Activated naive CD4-positive, alpha-beta T cell treated with anti-CD3 and anti-CD28 coated beads for 36 hours (primary cell): ENCODE measurements at regions not wholly inside any gene's neighbourhood (a gene's known extent, or its start where the extent isn't known, plus 50 kb on each side); places are given as distances from the start of the nearest gene placed in this dataset.

Source experiments
- CTCF ChIA-PET: fragments of 350-600 bp; sonication (Branson Sonifier 250); formaldehyde crosslinking; loops from one replicate; lab custom pipeline; 2021; ENCODE audit warnings: antibody characterized with exemption; lab: Charles Lee
- DNase-seq: peaks from one replicate; pipeline ENCODE4 v3.0.0-alpha.2; 2020
- H3K27ac Mint-ChIP-seq: one replicate; pipeline ENCODE4 v1.8.0; 2021; ENCODE audit warnings: mild to moderate bottlenecking, mixed read lengths
- H3K27me3 Mint-ChIP-seq: one replicate; pipeline ENCODE4 v1.8.0; 2021; ENCODE audit warnings: low read depth, mixed read lengths
- H3K36me3 Mint-ChIP-seq: one replicate; pipeline ENCODE4 v1.8.0; 2021; ENCODE audit warnings: low read depth, mixed read lengths
- H3K4me1 Mint-ChIP-seq: one replicate; pipeline ENCODE4 v1.8.0; 2021; ENCODE audit warnings: low read depth, mixed read lengths
- H3K4me3 Mint-ChIP-seq: one replicate; pipeline ENCODE4 v1.8.0; 2021; ENCODE audit warnings: mild to moderate bottlenecking, moderate library complexity, mixed read lengths
- H3K9me3 Mint-ChIP-seq: one replicate; pipeline ENCODE4 v1.8.0; 2021; ENCODE audit warnings: mixed read lengths
- intact Hi-C: fragments of 100-400 bp; cut with micrococcal nuclease; formaldehyde crosslinking; loops from one replicate; pipeline ENCODE4 v1.15.1; 2023

GRCh38 chr1:189351960-189352359 lies 1125.7 kb downstream of the BRINP3 start:
- peaks cover 1% of the 10 kb centered on the region for H3K9me3 Mint-ChIP-seq
- no peak overlapping the region for H3K4me3 Mint-ChIP-seq
- CTCF ChIA-PET = no interaction called here
- H3K27me3 Mint-ChIP-seq = no peaks in the 10 kb centered on the region
- H3K36me3 Mint-ChIP-seq = no peaks in the 10 kb centered on the region
- intact Hi-C loops = no loop called here
- DNase-seq = no peak
- no peak overlapping the region for H3K27ac Mint-ChIP-seq
- no peaks in the 10 kb centered on the region for H3K4me1 Mint-ChIP-seq

- H3K4me3 Mint-ChIP-seq = no peak overlapping the region
- H3K36me3 Mint-ChIP-seq = no peaks in the 10 kb centered on the region
- no peak overlapping the region for H3K27ac Mint-ChIP-seq
- H3K4me1 Mint-ChIP-seq = no peaks in the 10 kb centered on the region
- CTCF ChIA-PET = interaction anchor here (0.6 kb wide), 1 partner anchor 11 kb away, joined by 4 read pairs; no protein-coding TSS in a partner anchor
- intact Hi-C loops = no loop called here
- H3K9me3 Mint-ChIP-seq = peaks cover 1% of the 10 kb centered on the region
- H3K27me3 Mint-ChIP-seq = no peaks in the 10 kb centered on the region
- DNase-seq = no peak
Measured at GRCh38 chr1:189356206-189356605, 1121.5 kb downstream of the BRINP3 start.

- H3K27ac Mint-ChIP-seq = no peak overlapping the region
- H3K4me3 Mint-ChIP-seq = no peak overlapping the region
- no peaks in the 10 kb centered on the region for H3K4me1 Mint-ChIP-seq
- intact Hi-C loops = no loop called here
- H3K36me3 Mint-ChIP-seq = no peaks in the 10 kb centered on the region
- CTCF ChIA-PET = no interaction called here
- H3K9me3 Mint-ChIP-seq = peaks cover 1% of the 10 kb centered on the region
- no peak for DNase-seq
- no peaks in the 10 kb centered on the region for H3K27me3 Mint-ChIP-seq
Measured at GRCh38 chr1:189357317-189357716, 1120.3 kb downstream of the BRINP3 start.

- Mint-ChIP-seq H3K36me3 (no peaks in the 10 kb centered on the region), H3K27me3 (no peaks in the 10 kb centered on the region)
- CTCF ChIA-PET = no interaction called here
Measured at GRCh38 chr1:189369612-189370011, 1108.1 kb downstream of the BRINP3 start.

GRCh38 chr1:189374816-189375215 lies 1102.8 kb downstream of the BRINP3 start:
- no peaks in the 10 kb centered on the region for H3K27me3 Mint-ChIP-seq
- H3K4me3 Mint-ChIP-seq = no peak overlapping the region
- H3K4me1 Mint-ChIP-seq = no peaks in the 10 kb centered on the region
- CTCF ChIA-PET = no interaction called here
- intact Hi-C loops = no loop called here
- DNase-seq = no peak
- H3K27ac Mint-ChIP-seq = no peak overlapping the region
- peaks cover 12% of the 10 kb centered on the region for H3K9me3 Mint-ChIP-seq
- H3K36me3 Mint-ChIP-seq = no peaks in the 10 kb centered on the region

More at GRCh38 chr1:189369612-189370011, 1108.1 kb downstream of the BRINP3 start:
- H3K4me1 Mint-ChIP-seq = no peaks in the 10 kb centered on the region
- no peak for DNase-seq
- peaks cover 13% of the 10 kb centered on the region for H3K9me3 Mint-ChIP-seq
- H3K4me3 Mint-ChIP-seq = no peak overlapping the region
- intact Hi-C loops = loop anchor here (5.0 kb wide), 1 partner anchor 443 kb away; no protein-coding TSS in a partner anchor
- H3K27ac Mint-ChIP-seq = no peak overlapping the region

- Mint-ChIP-seq H3K4me1 (no peaks in the 10 kb centered on the region), H3K27me3 (no peaks in the 10 kb centered on the region), H3K36me3 (no peaks in the 10 kb centered on the region), H3K27ac (no peak overlapping the region), H3K9me3 (peaks cover 16% of the 10 kb centered on the region), H3K4me3 (no peak overlapping the region)
- intact Hi-C loops = no loop called here
- DNase-seq = no peak
- CTCF ChIA-PET = no interaction called here
Measured at GRCh38 chr1:189405419-189405818, 1072.2 kb downstream of the BRINP3 start.

- H3K4me3 Mint-ChIP-seq = no peak overlapping the region
- no peaks in the 10 kb centered on the region for H3K27me3 Mint-ChIP-seq
- H3K27ac Mint-ChIP-seq = no peak overlapping the region
- DNase-seq = no peak
- intact Hi-C loops = no loop called here
- no peaks in the 10 kb centered on the region for H3K36me3 Mint-ChIP-seq
- CTCF ChIA-PET = interaction anchor here (0.6 to 1.0 kb wide), 3 partner anchors 9 to 447 kb away, joined by 3 to 4 read pairs (median 3); no protein-coding TSS in a partner anchor
- peaks cover 11% of the 10 kb centered on the region for H3K9me3 Mint-ChIP-seq
- H3K4me1 Mint-ChIP-seq = no peaks in the 10 kb centered on the region
Measured at GRCh38 chr1:189409774-189410173, 1067.9 kb downstream of the BRINP3 start.

GRCh38 chr1:189424746-189425331 lies 1052.8 kb downstream of the BRINP3 start:
- intact Hi-C loops = loop anchor here (5.0 kb wide), 1 partner anchor 1012 kb away; no protein-coding TSS in a partner anchor
- CTCF ChIA-PET = no interaction called here
- no peaks in the 10 kb centered on the region for H3K4me1 Mint-ChIP-seq
- no peak overlapping the region for H3K27ac Mint-ChIP-seq
- no peaks in the 10 kb centered on the region for H3K27me3 Mint-ChIP-seq
- DNase-seq = no peak
- peaks cover 4% of the 10 kb centered on the region for H3K9me3 Mint-ChIP-seq
- no peaks in the 10 kb centered on the region for H3K36me3 Mint-ChIP-seq
- H3K4me3 Mint-ChIP-seq = no peak overlapping the region

- CTCF ChIA-PET = no interaction called here
- peaks cover 2% of the 10 kb centered on the region for H3K9me3 Mint-ChIP-seq
Measured at GRCh38 chr1:189429610-189430009, 1048.1 kb downstream of the BRINP3 start.

GRCh38 chr1:189431447-189431846 lies 1046.2 kb downstream of the BRINP3 start:
- H3K36me3 Mint-ChIP-seq = no peaks in the 10 kb centered on the region
- no peaks in the 10 kb centered on the region for H3K4me1 Mint-ChIP-seq
- CTCF ChIA-PET = no interaction called here
- DNase-seq = no peak
- H3K27me3 Mint-ChIP-seq = no peaks in the 10 kb centered on the region
- intact Hi-C loops = no loop called here
- peaks cover 2% of the 10 kb centered on the region for H3K9me3 Mint-ChIP-seq
- H3K4me3 Mint-ChIP-seq = no peak overlapping the region
- no peak overlapping the region for H3K27ac Mint-ChIP-seq

More at GRCh38 chr1:189429610-189430009, 1048.1 kb downstream of the BRINP3 start:
- DNase-seq = no peak
- Mint-ChIP-seq H3K27me3 (no peaks in the 10 kb centered on the region), H3K27ac (no peak overlapping the region), H3K4me3 (no peak overlapping the region), H3K36me3 (no peaks in the 10 kb centered on the region), H3K4me1 (no peaks in the 10 kb centered on the region)
- intact Hi-C loops = loop anchor here (5.0 kb wide), 1 partner anchor 1008 kb away; no protein-coding TSS in a partner anchor

- CTCF ChIA-PET = interaction anchor here (0.6 kb wide), 1 partner anchor 426 kb away, joined by 5 read pairs; no protein-coding TSS in a partner anchor
- intact Hi-C loops = no loop called here
- H3K27ac Mint-ChIP-seq = no peak overlapping the region
- H3K9me3 Mint-ChIP-seq = peaks cover 2% of the 10 kb centered on the region
- H3K4me1 Mint-ChIP-seq = no peaks in the 10 kb centered on the region
- no peaks in the 10 kb centered on the region for H3K36me3 Mint-ChIP-seq
- no peak overlapping the region for H3K4me3 Mint-ChIP-seq
- no peak for DNase-seq
- no peaks in the 10 kb centered on the region for H3K27me3 Mint-ChIP-seq
Measured at GRCh38 chr1:189432753-189433152, 1044.9 kb downstream of the BRINP3 start.

GRCh38 chr1:189434461-189434860 lies 1043.2 kb downstream of the BRINP3 start:
- intact Hi-C loops = no loop called here
- Mint-ChIP-seq H3K4me1 (no peaks in the 10 kb centered on the region), H3K9me3 (no peaks in the 10 kb centered on the region), H3K27me3 (no peaks in the 10 kb centered on the region), H3K4me3 (no peak overlapping the region), H3K36me3 (no peaks in the 10 kb centered on the region), H3K27ac (no peak overlapping the region)
- CTCF ChIA-PET = no interaction called here
- no peak for DNase-seq

- CTCF ChIA-PET = no interaction called here
- no peaks in the 10 kb centered on the region for H3K9me3 Mint-ChIP-seq
- no peak for DNase-seq
- no peaks in the 10 kb centered on the region for H3K36me3 Mint-ChIP-seq
- intact Hi-C loops = no loop called here
- no peaks in the 10 kb centered on the region for H3K27me3 Mint-ChIP-seq
- H3K27ac Mint-ChIP-seq = no peak overlapping the region
- no peak overlapping the region for H3K4me3 Mint-ChIP-seq
- H3K4me1 Mint-ChIP-seq = no peaks in the 10 kb centered on the region
Measured at GRCh38 chr1:189435398-189435797, 1042.3 kb downstream of the BRINP3 start.
